ENCODE measurements at regions not wholly inside any gene's neighbourhood (a gene's known extent, or its start where the extent isn't known, plus 50 kb on each side); places are given as distances from the start of the nearest gene placed in this dataset.

DNA sequence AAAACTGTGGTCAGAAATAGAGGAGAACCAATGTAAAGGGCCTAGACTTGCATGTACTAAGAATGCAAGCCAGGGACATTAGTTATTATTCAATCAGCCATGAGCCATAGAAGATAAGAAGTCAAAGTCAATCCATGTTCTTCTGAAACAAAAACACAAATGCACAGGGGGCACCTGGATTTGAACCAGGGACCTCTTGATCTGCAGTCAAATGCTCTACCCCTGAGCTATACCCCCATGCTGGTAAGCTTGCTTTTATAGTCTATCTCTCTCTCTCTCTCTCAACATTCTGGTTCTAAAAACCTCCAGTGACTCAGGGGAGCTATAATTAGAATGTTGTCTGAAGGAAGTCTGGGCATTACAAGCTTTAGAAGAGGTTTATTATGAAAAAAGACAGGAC is 85.6 kb upstream of the ACP3 start:
- no peak for TF ChIP-seq POLR2A (IDR thresholded peaks at IDR 0.05)
- TF ChIP-seq, protein P1, sequence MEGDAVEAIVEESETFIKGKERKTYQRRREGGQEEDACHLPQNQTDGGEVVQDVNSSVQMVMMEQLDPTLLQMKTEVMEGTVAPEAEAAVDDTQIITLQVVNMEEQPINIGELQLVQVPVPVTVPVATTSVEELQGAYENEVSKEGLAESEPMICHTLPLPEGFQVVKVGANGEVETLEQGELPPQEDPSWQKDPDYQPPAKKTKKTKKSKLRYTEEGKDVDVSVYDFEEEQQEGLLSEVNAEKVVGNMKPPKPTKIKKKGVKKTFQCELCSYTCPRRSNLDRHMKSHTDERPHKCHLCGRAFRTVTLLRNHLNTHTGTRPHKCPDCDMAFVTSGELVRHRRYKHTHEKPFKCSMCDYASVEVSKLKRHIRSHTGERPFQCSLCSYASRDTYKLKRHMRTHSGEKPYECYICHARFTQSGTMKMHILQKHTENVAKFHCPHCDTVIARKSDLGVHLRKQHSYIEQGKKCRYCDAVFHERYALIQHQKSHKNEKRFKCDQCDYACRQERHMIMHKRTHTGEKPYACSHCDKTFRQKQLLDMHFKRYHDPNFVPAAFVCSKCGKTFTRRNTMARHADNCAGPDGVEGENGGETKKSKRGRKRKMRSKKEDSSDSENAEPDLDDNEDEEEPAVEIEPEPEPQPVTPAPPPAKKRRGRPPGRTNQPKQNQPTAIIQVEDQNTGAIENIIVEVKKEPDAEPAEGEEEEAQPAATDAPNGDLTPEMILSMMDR (IDR thresholded peaks at IDR 0.05), result no peak
- Histone ChIP-seq H3K4me1 (peaks cover 0 to 6% (median 0%) of the 10 kb centered on the region in 12 donors), H3K4me3 (no peak overlapping the region), H3K27me3 (no peaks in the 10 kb centered on the region), H3K9me3 (no peaks in the 10 kb centered on the region), H3K36me3 (no peaks in the 10 kb centered on the region), H3K27ac (peak overlapping the region in 3 of 12 donors; percentile 8 to 39 (median 36))
- intact Hi-C loops (cut with DNase I), result no loop called here
- ATAC-seq (peak; percentile 58 to 91 (median 90)), DNase-seq (no peak)

DNA sequence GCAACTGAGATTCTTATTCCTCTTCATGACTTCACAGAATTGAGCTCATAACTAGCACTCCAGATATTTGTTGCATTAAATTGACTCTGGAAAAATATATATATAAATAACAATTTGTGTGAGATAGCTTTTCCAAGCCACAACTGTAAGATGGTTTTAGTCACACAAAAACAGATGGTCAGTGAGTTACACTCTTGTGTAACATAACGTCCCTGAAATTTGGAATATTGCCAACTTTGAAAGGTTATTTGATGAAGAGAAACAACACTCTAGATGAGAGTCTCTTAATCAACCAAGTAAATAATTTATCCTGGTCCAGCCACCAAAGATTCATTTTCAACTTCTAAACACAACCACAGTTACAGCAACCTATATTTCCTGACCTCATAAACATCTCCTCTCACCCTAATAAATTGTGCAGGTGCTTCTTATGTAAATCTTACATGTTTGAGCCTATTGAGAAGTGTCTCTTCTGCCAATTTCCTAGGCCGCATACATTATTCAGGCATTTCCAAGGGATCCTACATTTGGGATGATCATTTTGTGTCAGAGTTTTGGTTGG is 84.9 kb upstream of the ACP3 start:
- 0 to 28% (median 13%) methylated on average over 2 of the region's 2 CpGs for WGBS, 4 donors
- H3K27ac ChIP-seq, result peak overlapping the region in 3 of 12 donors; percentile 8 to 39 (median 36)
- intact Hi-C loops (cut with DNase I), result no loop called here
- H3K36me3 ChIP-seq, result no peaks in the 10 kb centered on the region
- no peaks in the 10 kb centered on the region for H3K9me3 ChIP-seq
- peaks cover 0 to 6% (median 0%) of the 10 kb centered on the region in 12 donors for H3K4me1 ChIP-seq
- ATAC-seq (peak in 1 of 4 donors; percentile 53), DNase-seq (no peak)
- no peaks in the 10 kb centered on the region for H3K27me3 ChIP-seq
- no peak for TF ChIP-seq POLR2A (IDR thresholded peaks at IDR 0.05)
- TF ChIP-seq, protein P1 (IDR thresholded peaks at IDR 0.05), result no peak
- no peak overlapping the region for H3K4me3 ChIP-seq

DNA sequence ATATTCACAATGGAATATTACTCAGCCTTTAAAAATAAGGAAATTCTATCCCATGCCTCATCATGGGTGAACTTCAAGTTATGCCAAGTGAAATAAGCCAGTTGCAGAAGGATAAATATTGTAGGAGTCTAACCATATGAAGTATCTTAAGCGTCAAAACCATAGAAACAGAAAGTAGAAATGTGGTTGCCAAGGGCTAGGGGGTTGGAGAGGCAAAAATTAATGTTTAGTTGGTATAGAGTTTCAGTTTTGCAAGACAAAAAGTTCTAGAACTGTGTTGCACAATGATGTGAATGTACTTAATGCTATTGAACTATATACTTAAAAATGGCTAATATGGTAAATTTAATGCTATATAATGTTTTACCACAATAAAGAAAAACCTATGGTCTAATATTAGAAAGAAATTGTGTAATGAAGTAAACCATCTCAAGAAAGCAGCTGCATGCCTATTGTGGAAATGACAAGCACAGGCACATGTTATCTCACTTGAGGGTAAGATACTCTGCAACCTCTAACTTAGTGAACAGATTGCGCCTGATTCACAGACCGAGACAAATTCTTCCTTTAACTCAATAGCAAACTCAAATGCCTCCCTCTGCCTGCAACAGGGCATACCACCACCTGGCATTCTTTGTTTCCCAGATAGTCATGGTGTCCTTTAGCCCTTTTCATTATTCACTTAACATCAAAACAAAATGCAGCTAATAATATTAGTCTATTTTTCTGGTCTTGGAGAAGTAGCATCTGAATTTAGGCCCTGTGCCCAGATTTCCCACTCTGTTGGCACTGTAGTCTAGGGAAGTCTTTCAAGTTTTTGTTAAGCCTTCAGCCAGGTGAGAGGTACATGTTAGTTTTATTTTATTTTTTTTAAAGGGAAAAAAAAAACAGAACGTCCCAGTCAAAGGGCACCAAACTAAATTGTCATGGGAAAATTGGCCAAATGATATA is 80.2 kb upstream of the ACP3 start:
- 68 to 79% (median 71%) methylated on average over 4 of the region's 4 CpGs for WGBS, 4 donors
- Histone ChIP-seq H3K36me3 (no peaks in the 10 kb centered on the region), H3K27me3 (no peaks in the 10 kb centered on the region), H3K27ac (no peak overlapping the region), H3K9me3 (peaks cover 0 to 7% (median 0%) of the 10 kb centered on the region in 12 donors), H3K4me1 (peaks cover 0 to 5% (median 0%) of the 10 kb centered on the region in 12 donors), H3K4me3 (no peak overlapping the region)
- intact Hi-C loops (cut with DNase I), result no loop called here
- TF ChIP-seq, protein P1 (IDR thresholded peaks at IDR 0.05), result no peak
- no peak for TF ChIP-seq POLR2A (IDR thresholded peaks at IDR 0.05)
- ATAC-seq, result no peak
- no peak for DNase-seq

DNA sequence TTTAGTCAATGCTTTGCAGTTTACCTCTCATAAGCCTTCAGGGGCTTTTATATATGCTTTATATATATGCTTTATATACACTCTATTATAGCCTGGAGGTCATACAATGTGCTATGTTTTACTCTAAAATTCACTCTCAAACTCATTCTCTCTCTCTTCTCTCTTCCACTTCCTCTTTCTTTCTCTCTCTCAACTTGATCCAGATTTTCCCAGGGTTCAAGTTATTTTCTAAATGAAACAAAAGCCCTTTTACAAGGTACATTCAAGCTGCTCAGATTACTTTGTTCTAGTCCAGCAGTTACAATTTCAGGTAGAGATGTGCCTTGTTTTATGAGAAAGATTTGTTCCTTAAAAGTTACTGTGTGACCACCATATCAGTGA is 79.6 kb upstream of the ACP3 start:
- no peak for TF ChIP-seq POLR2A (IDR thresholded peaks at IDR 0.05)
- TF ChIP-seq, protein P1 (IDR thresholded peaks at IDR 0.05), result no peak
- Histone ChIP-seq H3K9me3 (peaks cover 0 to 7% (median 0%) of the 10 kb centered on the region in 12 donors), H3K4me3 (no peak overlapping the region), H3K4me1 (peaks cover 0 to 4% (median 0%) of the 10 kb centered on the region in 12 donors), H3K27ac (no peak overlapping the region), H3K27me3 (no peaks in the 10 kb centered on the region), H3K36me3 (no peaks in the 10 kb centered on the region)
- ATAC-seq (no peak), DNase-seq (no peak)
- intact Hi-C loops (cut with DNase I), result no loop called here
